ENCODE measurements at regions not wholly inside any gene's neighbourhood (a gene's known extent, or its start where the extent isn't known, plus 50 kb on each side); places are given as distances from the start of the nearest gene placed in this dataset.

- no peak for TF ChIP-seq CTCF (IDR thresholded peaks at IDR 0.05; ENCODE audit: low read depth, low read length)
- TF ChIP-seq EZH2phosphoT487 (IDR thresholded peaks at IDR 0.05; ENCODE audit: low read depth) = no peak
These were observed 220.9 kb downstream of the SMAD2 start for GRCh38 chr18:47709556-47709955.
